Activated CD4-positive, alpha-beta T cell treated with anti-CD3 and anti-CD28 coated beads, Interleukin-2, amount 50 U/mL, for 48 hours (primary cell): ENCODE measurements at regions not wholly inside any gene's neighbourhood (a gene's known extent, or its start where the extent isn't known, plus 50 kb on each side); places are given as distances from the start of the nearest gene placed in this dataset.

Source experiments
- DNase-seq, 2 experiments: peaks; one replicate each; pipeline ENCODE4 v3.0.0-alpha.2; 2020

GRCh38 chr2:217149087-217149660, 289.3 kb upstream of the TNP1 start:
- DNase-seq: no peak

GRCh38 chr2:217147818-217148217, 288.0 kb upstream of the TNP1 start:
- no peak for DNase-seq

- no peak for DNase-seq
These were observed 287.1 kb upstream of the TNP1 start for GRCh38 chr2:217146956-217147355.

GRCh38 chr2:217142649-217143266, 282.9 kb upstream of the TNP1 start:
- peak; percentile 31 to 49 for DNase-seq

- no peak for DNase-seq
These were observed 278.4 kb upstream of the TNP1 start for GRCh38 chr2:217138284-217138683.

GRCh38 chr2:217127744-217128143, 267.9 kb upstream of the TNP1 start:
- no peak for DNase-seq

- no peak for DNase-seq
These were observed 265.1 kb upstream of the TNP1 start for GRCh38 chr2:217125014-217125413.

- no peak for DNase-seq
These were observed 264.2 kb upstream of the TNP1 start for GRCh38 chr2:217124050-217124449.

- DNase-seq: no peak
These were observed 261.7 kb upstream of the TNP1 start for GRCh38 chr2:217121565-217121964.

- no peak for DNase-seq
These were observed 260.6 kb upstream of the TNP1 start for GRCh38 chr2:217120429-217120828.

- no peak for DNase-seq
These were observed 258.9 kb upstream of the TNP1 start for GRCh38 chr2:217118559-217119284.

GRCh38 chr2:217117523-217117922, 257.7 kb upstream of the TNP1 start:
- DNase-seq: no peak

GRCh38 chr2:217116610-217117009, 256.7 kb upstream of the TNP1 start:
- DNase-seq: no peak

- DNase-seq: no peak
These were observed 254.3 kb upstream of the TNP1 start for GRCh38 chr2:217114117-217114516.

GRCh38 chr2:217113491-217113890, 253.6 kb upstream of the TNP1 start:
- no peak for DNase-seq

- DNase-seq: no peak
These were observed 250.7 kb upstream of the TNP1 start for GRCh38 chr2:217110550-217110949.

GRCh38 chr2:217108575-217109027, 248.7 kb upstream of the TNP1 start:
- DNase-seq: no peak

- no peak for DNase-seq
These were observed 248.2 kb upstream of the TNP1 start for GRCh38 chr2:217108086-217108485.

GRCh38 chr2:217107480-217107879, 247.6 kb upstream of the TNP1 start:
- no peak for DNase-seq

GRCh38 chr2:217106650-217107014, 246.8 kb upstream of the TNP1 start:
- no peak for DNase-seq

- DNase-seq: no peak
These were observed 246.1 kb upstream of the TNP1 start for GRCh38 chr2:217105733-217106649.

- DNase-seq: no peak
These were observed 244.1 kb upstream of the TNP1 start for GRCh38 chr2:217103752-217104545.
